B cell (primary cell): ENCODE measurements at regions not wholly inside any gene's neighbourhood (a gene's known extent, or its start where the extent isn't known, plus 50 kb on each side); places are given as distances from the start of the nearest gene placed in this dataset.

Experiments used
- ATAC-seq: fragments of 200-7000 bp; cut with Tn5 transposase; one replicate; pipeline ENCODE4 v1.10.0; 2021; ENCODE audit warnings: low read depth, mild to moderate bottlenecking, moderate number of reproducible peaks, moderate library complexity
- CTCF ChIA-PET: fragments of 350-600 bp; sonication (Branson Sonifier 250); formaldehyde crosslinking; loops from one replicate; lab custom pipeline; 2021; ENCODE audit warnings: antibody characterized with exemption, inconsistent platforms; lab: Charles Lee
- POLR2A ChIA-PET: fragments of 350-600 bp; sonication (Branson Sonifier 250); formaldehyde crosslinking; loops from one replicate; lab custom pipeline; 2021; ENCODE audit warnings: antibody characterized with exemption; lab: Charles Lee
- DNase-seq: peaks from one replicate; pipeline ENCODE4 v3.0.0; 2013
- H2AFZ ChIP-seq: 2 replicates; pipeline ENCODE4 v1.6.1; 2012; ENCODE audit warnings: mild to moderate bottlenecking, low read depth, low read length; ENCODE audit not compliant: insufficient read depth, poor library complexity, severe bottlenecking
- H3K27ac ChIP-seq, 2 donors: 1 replicate in 1 of 2; 2 replicates in 1 of 2; pipeline ENCODE4 v1.5.1; 2012 to 2013; ENCODE audit warnings: low read length in 2 of 2, mild to moderate bottlenecking in 2 of 2, moderate library complexity in 1 of 2
- H3K27me3 ChIP-seq, 4 experiments: fragments of 200-600 bp in 1 of 4; sonication (generic) in 1 of 4; replicated peaks in 1 of 4; 1 replicate in 2 of 4; 2 replicates in 2 of 4; pipeline versions ENCODE4 v1.6.1 to v1.7.0; 2013 to 2016; ENCODE audit warnings: low read length in 3 of 4, mild to moderate bottlenecking in 2 of 4, mixed read lengths in 1 of 4, moderate library complexity in 1 of 4; ENCODE audit not compliant: insufficient read depth in 4 of 4, control insufficient read depth in 3 of 4; ENCODE audit errors: control extremely low read depth in 1 of 4
- H3K36me3 ChIP-seq, 2 experiments: replicated peaks in 1 of 2; 1 replicate in 1 of 2; 2 replicates in 1 of 2; pipeline versions ENCODE4 v1.6.1 to v1.7.1; 2013; ENCODE audit warnings: low read length in 1 of 2; ENCODE audit not compliant: insufficient read depth in 2 of 2, control insufficient read depth in 1 of 2; ENCODE audit errors: control extremely low read depth in 1 of 2, extremely low read depth in 1 of 2
- H3K4me1 ChIP-seq, 2 donors: fragments of 200-600 bp in 1 of 2; sonication (generic) in 1 of 2; 1 replicate in 1 of 2; 2 replicates in 1 of 2; pipeline versions ENCODE4 v1.5.1 to v1.6.1; 2013 to 2017; ENCODE audit warnings: low read length in 2 of 2; ENCODE audit not compliant: control insufficient read depth in 2 of 2, insufficient read depth in 2 of 2
- H3K4me2 ChIP-seq: replicated peaks from 2 replicates; pipeline ENCODE3; 2012; ENCODE audit warnings: mild to moderate bottlenecking, low read depth, low read length; ENCODE audit not compliant: poor library complexity, severe bottlenecking
- H3K4me3 ChIP-seq, 5 experiments: fragments of 200-600 bp in 1 of 5; sonication (generic) in 1 of 5; 1 replicate in 3 of 5; 2 replicates in 2 of 5; pipeline versions ENCODE4 v1.5.1 to v1.7.0; 2011 to 2016; ENCODE audit warnings: low read length in 4 of 5, mild to moderate bottlenecking in 4 of 5, low read depth in 2 of 5, control low read depth in 1 of 5, moderate library complexity in 1 of 5; ENCODE audit not compliant: insufficient read depth in 1 of 5; ENCODE audit errors: control extremely low read depth in 1 of 5, extremely low read depth in 1 of 5
- H3K79me2 ChIP-seq: fragments of 200-600 bp; sonication (generic); one replicate; pipeline ENCODE4 v1.6.0; 2016; ENCODE audit warnings: low read length; ENCODE audit not compliant: control insufficient read depth, insufficient read depth
- H3K9ac ChIP-seq: fragments of 200-600 bp; sonication (generic); 2 replicates; pipeline ENCODE4 v1.6.1; 2017; ENCODE audit warnings: mild to moderate bottlenecking, low read length, moderate library complexity
- H3K9me3 ChIP-seq, 3 donors: one replicate each; pipeline versions ENCODE4 v1.6.1 to v1.7.1; 2013; ENCODE audit warnings: low read length in 2 of 3; ENCODE audit not compliant: control insufficient read depth in 2 of 3, insufficient read depth in 1 of 3; ENCODE audit errors: control extremely low read depth in 1 of 3
- H4K20me1 ChIP-seq: 2 replicates; pipeline ENCODE4 v1.6.0; 2012; ENCODE audit warnings: mild to moderate bottlenecking, low read length; ENCODE audit not compliant: insufficient read depth, control insufficient read depth, poor library complexity, severe bottlenecking
- H3K27ac Mint-ChIP-seq: one replicate; pipeline ENCODE4 v1.8.0; 2021; ENCODE audit warnings: mixed read lengths
- H3K27me3 Mint-ChIP-seq: one replicate; pipeline ENCODE4 v1.8.0; 2021; ENCODE audit warnings: mixed read lengths
- H3K4me1 Mint-ChIP-seq: one replicate; pipeline ENCODE4 v1.8.0; 2021; ENCODE audit warnings: mixed read lengths
- H3K4me3 Mint-ChIP-seq: one replicate; pipeline ENCODE4 v1.8.0; 2021; ENCODE audit warnings: mixed read lengths
- H3K9me3 Mint-ChIP-seq: one replicate; pipeline ENCODE4 v1.8.0; 2022; ENCODE audit warnings: mixed read lengths; ENCODE audit not compliant: insufficient read depth
- EZH2 ChIP-seq: IDR thresholded peaks from 2 replicates; pipeline ENCODE4 v1.6.1; 2012; ENCODE audit warnings: borderline replicate concordance, low read depth, mild to moderate bottlenecking, moderate library complexity, low read length; ENCODE audit not compliant: insufficient read depth, poor library complexity, severe bottlenecking
- WGBS: methylation state at CpG from one replicate; pipeline ENCODE4 v1.1.5; 2013; ENCODE audit warnings: missing lambda C conversion rate; ENCODE audit not compliant: insufficient coverage; 5-methylcytosine and 5-hydroxymethylcytosine counted together
- intact Hi-C: fragments of 100-400 bp; cut with micrococcal nuclease; formaldehyde crosslinking; loops from one replicate; pipeline ENCODE4 v1.10.0; 2022
- TF ChIP-seq, protein P1 (sequence below): fragments of 200-600 bp; IDR thresholded peaks from one replicate; pipeline ENCODE4 v1.8.0; 2022; ENCODE audit warnings: antibody characterized with exemption, mild to moderate bottlenecking

DNA sequence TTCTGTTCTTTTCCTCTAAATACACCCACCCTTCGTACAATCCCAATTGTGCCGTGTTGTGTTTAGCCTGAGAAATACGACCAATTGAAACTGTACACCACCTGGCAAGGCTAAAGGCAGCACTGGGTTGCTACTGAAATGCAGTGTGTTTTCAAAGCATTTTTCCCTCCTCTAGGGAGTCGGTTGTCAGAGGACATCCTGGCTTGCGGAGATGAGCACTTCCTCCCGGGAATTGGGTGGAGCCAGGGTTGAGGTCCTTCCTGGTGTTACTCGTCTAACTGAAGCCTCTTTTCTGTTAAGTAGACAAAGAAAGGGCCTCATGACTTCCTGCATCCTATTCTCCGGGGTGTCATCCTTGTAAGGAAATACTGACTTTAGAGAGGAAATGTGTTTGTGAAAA is 133.5 kb downstream of the MTPAP start:
- POLR2A ChIA-PET = no interaction called here
- DNase-seq (no peak), ATAC-seq (no peak)
- H3K79me2 ChIP-seq = no peaks in the 10 kb centered on the region
- no peak overlapping the region for H3K27ac ChIP-seq
- intact Hi-C loops = no loop called here
- Mint-ChIP-seq H3K4me1 (peaks cover 12% of the 10 kb centered on the region), H3K27me3 (peaks cover 18% of the 10 kb centered on the region), H3K4me3 (no peak overlapping the region), H3K27ac (no peak overlapping the region), H3K9me3 (no peaks in the 10 kb centered on the region)
- H3K4me2 ChIP-seq = no peak overlapping the region
- peak overlapping the region; percentile 24 for H2AFZ ChIP-seq
- H3K27me3 ChIP-seq = no peaks in the 10 kb centered on the region
- H3K9me3 ChIP-seq = no peaks in the 10 kb centered on the region
- no peaks in the 10 kb centered on the region for H3K36me3 ChIP-seq
- 11% methylated on average over 3 of the region's 8 CpGs for WGBS
- CTCF ChIA-PET = no interaction called here
- H3K9ac ChIP-seq = no peak overlapping the region
- H4K20me1 ChIP-seq = no peaks in the 10 kb centered on the region
- peaks cover 11% of the 10 kb centered on the region in 2 donors for H3K4me1 ChIP-seq
- H3K4me3 ChIP-seq = no peak overlapping the region
- TF ChIP-seq, protein P1, sequence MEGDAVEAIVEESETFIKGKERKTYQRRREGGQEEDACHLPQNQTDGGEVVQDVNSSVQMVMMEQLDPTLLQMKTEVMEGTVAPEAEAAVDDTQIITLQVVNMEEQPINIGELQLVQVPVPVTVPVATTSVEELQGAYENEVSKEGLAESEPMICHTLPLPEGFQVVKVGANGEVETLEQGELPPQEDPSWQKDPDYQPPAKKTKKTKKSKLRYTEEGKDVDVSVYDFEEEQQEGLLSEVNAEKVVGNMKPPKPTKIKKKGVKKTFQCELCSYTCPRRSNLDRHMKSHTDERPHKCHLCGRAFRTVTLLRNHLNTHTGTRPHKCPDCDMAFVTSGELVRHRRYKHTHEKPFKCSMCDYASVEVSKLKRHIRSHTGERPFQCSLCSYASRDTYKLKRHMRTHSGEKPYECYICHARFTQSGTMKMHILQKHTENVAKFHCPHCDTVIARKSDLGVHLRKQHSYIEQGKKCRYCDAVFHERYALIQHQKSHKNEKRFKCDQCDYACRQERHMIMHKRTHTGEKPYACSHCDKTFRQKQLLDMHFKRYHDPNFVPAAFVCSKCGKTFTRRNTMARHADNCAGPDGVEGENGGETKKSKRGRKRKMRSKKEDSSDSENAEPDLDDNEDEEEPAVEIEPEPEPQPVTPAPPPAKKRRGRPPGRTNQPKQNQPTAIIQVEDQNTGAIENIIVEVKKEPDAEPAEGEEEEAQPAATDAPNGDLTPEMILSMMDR = no peak
- TF ChIP-seq EZH2 = no peak

DNA sequence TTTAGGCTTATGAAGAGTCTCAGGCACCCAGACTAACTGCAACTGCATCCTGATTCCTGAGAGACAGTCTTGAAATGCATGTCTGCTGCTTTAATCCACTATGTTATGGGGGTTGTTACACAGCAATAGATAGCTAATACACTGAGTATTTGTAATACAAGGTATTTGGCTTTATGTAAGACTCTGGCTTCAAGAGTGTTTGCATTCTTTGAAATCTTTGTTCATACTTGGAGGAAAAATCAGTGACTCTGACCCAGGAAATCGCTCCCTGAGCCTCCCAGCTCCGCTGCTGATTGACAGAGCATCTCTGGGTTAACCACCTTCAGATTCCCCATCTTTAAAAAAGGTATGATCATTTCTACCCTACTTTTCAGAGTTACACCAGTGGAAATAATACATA is 133.9 kb downstream of the MTPAP start:
- no peak overlapping the region for H3K27ac Mint-ChIP-seq
- DNase-seq (no peak), ATAC-seq (no peak)
- WGBS = 83% methylated on average over 1 of the region's 2 CpGs
- Histone ChIP-seq H3K9me3 (no peaks in the 10 kb centered on the region), H3K79me2 (no peaks in the 10 kb centered on the region), H3K27ac (no peak overlapping the region), H3K27me3 (no peaks in the 10 kb centered on the region), H3K9ac (no peak overlapping the region), H2AFZ (peak overlapping the region; percentile 24), H3K36me3 (no peaks in the 10 kb centered on the region), H4K20me1 (no peaks in the 10 kb centered on the region), H3K4me2 (no peak overlapping the region), H3K4me3 (no peak overlapping the region), H3K4me1 (peaks cover 7% of the 10 kb centered on the region in 2 donors)
- no peak overlapping the region for H3K4me3 Mint-ChIP-seq
- intact Hi-C loops = no loop called here
- TF ChIP-seq EZH2 = no peak
- TF ChIP-seq, protein P1 = no peak
- POLR2A ChIA-PET = no interaction called here
- peaks cover 13% of the 10 kb centered on the region for H3K27me3 Mint-ChIP-seq
- H3K4me1 Mint-ChIP-seq = peaks cover 8% of the 10 kb centered on the region
- no peaks in the 10 kb centered on the region for H3K9me3 Mint-ChIP-seq
- CTCF ChIA-PET = no interaction called here
